ENCODE measurements at regions not wholly inside any gene's neighbourhood (a gene's known extent, or its start where the extent isn't known, plus 50 kb on each side); places are given as distances from the start of the nearest gene placed in this dataset.

- DNase-seq (ENCODE audit: low spot score in 2 of 2) (no peak), ATAC-seq (no peak)
- Mint-ChIP-seq H3K4me3 (peak overlapping the region; percentile 91), H3K9me3 (no peaks in the 10 kb centered on the region), H3K27ac (no peak overlapping the region), H3K36me3 (peaks cover 26% of the 10 kb centered on the region), H3K4me1 (peaks cover 42% of the 10 kb centered on the region)
Observed at GRCh38 chr19:27795369-27795768, 1417.6 kb downstream of the UQCRFS1 start.

- H3K4me3 Mint-ChIP-seq, result peak overlapping the region; percentile 91
- no peak for DNase-seq (ENCODE audit: low spot score in 2 of 2)
- H3K27ac Mint-ChIP-seq, result peak overlapping the region; percentile 93
- H3K36me3 Mint-ChIP-seq, result peaks cover 26% of the 10 kb centered on the region
- no peaks in the 10 kb centered on the region for H3K9me3 Mint-ChIP-seq
- H3K4me1 Mint-ChIP-seq, result peaks cover 34% of the 10 kb centered on the region
- no peak for ATAC-seq
Observed at GRCh38 chr19:27794494-27795042, 1418.4 kb downstream of the UQCRFS1 start.

GRCh38 chr19:27793644-27794493 lies 1419.1 kb downstream of the UQCRFS1 start:
- Mint-ChIP-seq H3K9me3 (no peaks in the 10 kb centered on the region), H3K27ac (peak overlapping the region; percentile 93), H3K4me3 (peak overlapping the region; percentile 91), H3K4me1 (peaks cover 31% of the 10 kb centered on the region), H3K36me3 (peaks cover 21% of the 10 kb centered on the region)
- DNase-seq (ENCODE audit: low spot score in 2 of 2) (peak; percentile 74 to 91), ATAC-seq (peak; percentile 97)

- Mint-ChIP-seq H3K36me3 (peaks cover 14% of the 10 kb centered on the region), H3K9me3 (no peaks in the 10 kb centered on the region), H3K27ac (peak overlapping the region; percentile 93), H3K4me1 (peaks cover 32% of the 10 kb centered on the region), H3K4me3 (peak overlapping the region; percentile 91)
- peak in 1 of 2 donors; percentile 88 for DNase-seq (ENCODE audit: low spot score in 2 of 2)
- peak; percentile 89 for ATAC-seq
Observed at GRCh38 chr19:27793128-27793643, 1419.8 kb downstream of the UQCRFS1 start.

GRCh38 chr19:27792576-27793127 lies 1420.3 kb downstream of the UQCRFS1 start:
- H3K4me3 Mint-ChIP-seq, result peak overlapping the region; percentile 91
- H3K9me3 Mint-ChIP-seq, result no peaks in the 10 kb centered on the region
- H3K36me3 Mint-ChIP-seq, result peaks cover 9% of the 10 kb centered on the region
- no peak for DNase-seq (ENCODE audit: low spot score in 2 of 2)
- H3K4me1 Mint-ChIP-seq, result peaks cover 38% of the 10 kb centered on the region
- peak overlapping the region; percentile 93 for H3K27ac Mint-ChIP-seq
- no peak for ATAC-seq

- no peaks in the 10 kb centered on the region for H3K4me1 Mint-ChIP-seq
- no peak for DNase-seq (ENCODE audit: low spot score in 2 of 2)
- peaks cover 25% of the 10 kb centered on the region for H3K9me3 Mint-ChIP-seq
- no peak for ATAC-seq
- H3K4me3 Mint-ChIP-seq, result no peak overlapping the region
- peaks cover 6% of the 10 kb centered on the region for H3K36me3 Mint-ChIP-seq
- no peak overlapping the region for H3K27ac Mint-ChIP-seq
Observed at GRCh38 chr19:27780367-27781075, 1432.4 kb downstream of the UQCRFS1 start.

- ATAC-seq, result no peak
- peaks cover 11% of the 10 kb centered on the region for H3K36me3 Mint-ChIP-seq
- H3K9me3 Mint-ChIP-seq, result peaks cover 31% of the 10 kb centered on the region
- DNase-seq (ENCODE audit: low spot score in 2 of 2), result no peak
- H3K27ac Mint-ChIP-seq, result no peak overlapping the region
- H3K4me3 Mint-ChIP-seq, result no peak overlapping the region
- no peaks in the 10 kb centered on the region for H3K4me1 Mint-ChIP-seq
Observed at GRCh38 chr19:27779954-27780353, 1433.0 kb downstream of the UQCRFS1 start.

- H3K36me3 Mint-ChIP-seq, result peaks cover 16% of the 10 kb centered on the region
- H3K9me3 Mint-ChIP-seq, result peaks cover 48% of the 10 kb centered on the region
- no peak overlapping the region for H3K4me3 Mint-ChIP-seq
- no peaks in the 10 kb centered on the region for H3K4me1 Mint-ChIP-seq
- no peak for DNase-seq (ENCODE audit: low spot score in 2 of 2)
- H3K27ac Mint-ChIP-seq, result no peak overlapping the region
- no peak for ATAC-seq
Observed at GRCh38 chr19:27777726-27778125, 1435.2 kb downstream of the UQCRFS1 start.

GRCh38 chr19:27777242-27777641 lies 1435.7 kb downstream of the UQCRFS1 start:
- H3K27ac Mint-ChIP-seq, result no peak overlapping the region
- H3K36me3 Mint-ChIP-seq, result peaks cover 16% of the 10 kb centered on the region
- ATAC-seq, result no peak
- H3K9me3 Mint-ChIP-seq, result peaks cover 52% of the 10 kb centered on the region
- no peaks in the 10 kb centered on the region for H3K4me1 Mint-ChIP-seq
- no peak for DNase-seq (ENCODE audit: low spot score in 2 of 2)
- H3K4me3 Mint-ChIP-seq, result no peak overlapping the region

- no peak overlapping the region for H3K4me3 Mint-ChIP-seq
- H3K36me3 Mint-ChIP-seq, result peaks cover 16% of the 10 kb centered on the region
- peaks cover 59% of the 10 kb centered on the region for H3K9me3 Mint-ChIP-seq
- H3K27ac Mint-ChIP-seq, result no peak overlapping the region
- no peaks in the 10 kb centered on the region for H3K4me1 Mint-ChIP-seq
- DNase-seq (ENCODE audit: low spot score in 2 of 2) (no peak), ATAC-seq (no peak)
Observed at GRCh38 chr19:27776524-27776923, 1436.4 kb downstream of the UQCRFS1 start.

GRCh38 chr19:27776020-27776419 lies 1436.9 kb downstream of the UQCRFS1 start:
- Mint-ChIP-seq H3K9me3 (peaks cover 64% of the 10 kb centered on the region), H3K27ac (peak overlapping the region; percentile 6), H3K4me1 (no peaks in the 10 kb centered on the region), H3K36me3 (peaks cover 16% of the 10 kb centered on the region), H3K4me3 (no peak overlapping the region)
- ATAC-seq, result no peak
- no peak for DNase-seq (ENCODE audit: low spot score in 2 of 2)

- H3K9me3 Mint-ChIP-seq, result peaks cover 66% of the 10 kb centered on the region
- peaks cover 16% of the 10 kb centered on the region for H3K36me3 Mint-ChIP-seq
- H3K4me3 Mint-ChIP-seq, result no peak overlapping the region
Observed at GRCh38 chr19:27775395-27775794, 1437.6 kb downstream of the UQCRFS1 start.

GRCh38 chr19:27774827-27775226 lies 1438.1 kb downstream of the UQCRFS1 start:
- DNase-seq (ENCODE audit: low spot score in 2 of 2) (peak in 1 of 2 donors; percentile 71), ATAC-seq (no peak)
- no peaks in the 10 kb centered on the region for H3K4me1 Mint-ChIP-seq
- H3K4me3 Mint-ChIP-seq, result no peak overlapping the region
- H3K36me3 Mint-ChIP-seq, result peaks cover 16% of the 10 kb centered on the region
- H3K9me3 Mint-ChIP-seq, result peaks cover 72% of the 10 kb centered on the region
- H3K27ac Mint-ChIP-seq, result no peak overlapping the region

More at GRCh38 chr19:27775395-27775794, 1437.6 kb downstream of the UQCRFS1 start:
- H3K4me1 Mint-ChIP-seq, result no peaks in the 10 kb centered on the region
- ATAC-seq (no peak), DNase-seq (ENCODE audit: low spot score in 2 of 2) (no peak)
- peak overlapping the region; percentile 6 for H3K27ac Mint-ChIP-seq

- H3K4me1 Mint-ChIP-seq, result no peaks in the 10 kb centered on the region
- peaks cover 16% of the 10 kb centered on the region for H3K36me3 Mint-ChIP-seq
- H3K4me3 Mint-ChIP-seq, result no peak overlapping the region
- peak in 1 of 2 donors; percentile 47 for DNase-seq (ENCODE audit: low spot score in 2 of 2)
- ATAC-seq, result no peak
- H3K27ac Mint-ChIP-seq, result no peak overlapping the region
- peaks cover 75% of the 10 kb centered on the region for H3K9me3 Mint-ChIP-seq
Observed at GRCh38 chr19:27774337-27774736, 1438.6 kb downstream of the UQCRFS1 start.
